Stomach smooth muscle (tissue), 2 donors: ENCODE measurements at regions not wholly inside any gene's neighbourhood (a gene's known extent, or its start where the extent isn't known, plus 50 kb on each side); places are given as distances from the start of the nearest gene placed in this dataset.
"Not testable (repeated sequence)": the region's sequence is repeated elsewhere in the genome, so short reads cannot be mapped to it uniquely, and the experiment has no call there.

Experiments used
- H3K27ac ChIP-seq: one replicate; pipeline ENCODE4 v1.7.0; 2013; ENCODE audit warnings: mild to moderate bottlenecking, low read length, inconsistent platforms
- H3K27me3 ChIP-seq, 2 donors: one replicate each; pipeline ENCODE4 v1.7.0; 2013; ENCODE audit warnings: low read length in 2 of 2; ENCODE audit not compliant: insufficient read depth in 2 of 2, control insufficient read depth in 1 of 2
- H3K36me3 ChIP-seq, 2 donors: one replicate each; pipeline ENCODE4 v1.7.0; 2013; ENCODE audit warnings: low read length in 2 of 2; ENCODE audit not compliant: control insufficient read depth in 2 of 2, insufficient read depth in 2 of 2
- H3K4me1 ChIP-seq: one replicate; pipeline ENCODE4 v1.7.0; 2013; ENCODE audit warnings: low read length; ENCODE audit not compliant: control insufficient read depth, insufficient read depth
- H3K4me3 ChIP-seq, 2 donors: one replicate each; pipeline ENCODE4 v1.7.0; 2013; ENCODE audit warnings: low read length in 2 of 2
- H3K9ac ChIP-seq, 2 donors: one replicate each; pipeline ENCODE4 v1.7.0; 2013; ENCODE audit warnings: low read length in 2 of 2, mild to moderate bottlenecking in 1 of 2
- H3K9me3 ChIP-seq, 2 donors: one replicate each; pipeline ENCODE4 v1.7.0; 2013; ENCODE audit warnings: low read length in 2 of 2; ENCODE audit not compliant: control insufficient read depth in 2 of 2
- donor health status: healthy.
- donor health status: Pancreatic carcinoma.

GRCh38 chr12:68984796-68985573, 52.0 kb upstream of the CPM start:
- no peak overlapping the region for H3K27ac ChIP-seq
- no peaks in the 10 kb centered on the region for H3K9me3 ChIP-seq
- H3K4me1 ChIP-seq, result no peaks in the 10 kb centered on the region
- H3K4me3 ChIP-seq, result no peak overlapping the region
- no peak overlapping the region for H3K9ac ChIP-seq
- H3K36me3 ChIP-seq, result no peaks in the 10 kb centered on the region
- no peaks in the 10 kb centered on the region for H3K27me3 ChIP-seq

DNA sequence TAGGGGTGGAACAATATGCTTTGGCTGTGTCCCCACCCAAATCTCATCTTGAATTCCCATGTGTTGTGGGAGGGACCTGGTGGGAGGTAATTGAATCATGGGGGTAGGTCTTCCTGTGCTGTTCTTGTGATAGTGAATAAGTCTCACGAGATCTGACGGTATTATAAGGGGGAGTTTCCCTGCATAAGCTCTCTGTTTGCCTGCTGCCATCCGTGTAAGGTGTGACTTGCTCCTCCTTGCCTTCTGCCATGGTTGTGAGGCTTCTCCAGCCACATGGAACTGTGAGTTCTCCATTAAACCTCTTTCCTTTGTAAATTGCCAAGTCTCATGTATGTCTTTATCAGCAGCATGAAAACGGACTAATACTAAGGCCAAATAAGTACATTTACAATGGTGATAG, 64.6 kb upstream of the CPM start:
- not testable (repeated sequence) for H3K4me3 ChIP-seq, H3K9ac ChIP-seq, H3K4me1 ChIP-seq, H3K27ac ChIP-seq, H3K9me3 ChIP-seq, H3K27me3 ChIP-seq, H3K36me3 ChIP-seq

- Histone ChIP-seq H3K9ac (no peak overlapping the region), H3K27ac (no peak overlapping the region), H3K27me3 (no peaks in the 10 kb centered on the region), H3K4me1 (no peaks in the 10 kb centered on the region), H3K4me3 (no peak overlapping the region), H3K36me3 (no peaks in the 10 kb centered on the region), H3K9me3 (no peaks in the 10 kb centered on the region)
Observed at GRCh38 chr12:68998041-68998440, 65.1 kb upstream of the CPM start.

DNA sequence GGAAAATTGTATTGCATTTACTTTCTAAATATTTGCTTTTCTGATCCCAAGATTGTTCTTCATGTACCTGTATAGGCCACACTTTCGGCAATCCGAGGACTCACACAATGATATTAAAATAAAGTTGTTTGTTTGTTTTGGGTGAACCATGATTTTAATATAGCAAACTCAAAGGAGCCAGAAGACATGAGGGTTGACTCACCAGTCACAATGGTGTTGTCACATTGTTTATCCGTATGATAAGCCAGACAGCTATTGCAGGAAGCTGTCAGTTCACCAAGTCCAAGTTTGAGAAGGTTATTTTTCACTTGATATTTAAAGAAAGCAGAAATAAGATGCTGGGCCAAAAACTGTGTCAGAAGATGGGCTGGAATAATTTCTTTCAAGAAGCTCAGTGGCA, 67.1 kb upstream of the CPM start:
- Histone ChIP-seq H3K9me3 (no peaks in the 10 kb centered on the region), H3K36me3 (no peaks in the 10 kb centered on the region), H3K27me3 (no peaks in the 10 kb centered on the region), H3K4me3 (no peak overlapping the region), H3K27ac (no peak overlapping the region), H3K9ac (no peak overlapping the region), H3K4me1 (no peaks in the 10 kb centered on the region)

DNA sequence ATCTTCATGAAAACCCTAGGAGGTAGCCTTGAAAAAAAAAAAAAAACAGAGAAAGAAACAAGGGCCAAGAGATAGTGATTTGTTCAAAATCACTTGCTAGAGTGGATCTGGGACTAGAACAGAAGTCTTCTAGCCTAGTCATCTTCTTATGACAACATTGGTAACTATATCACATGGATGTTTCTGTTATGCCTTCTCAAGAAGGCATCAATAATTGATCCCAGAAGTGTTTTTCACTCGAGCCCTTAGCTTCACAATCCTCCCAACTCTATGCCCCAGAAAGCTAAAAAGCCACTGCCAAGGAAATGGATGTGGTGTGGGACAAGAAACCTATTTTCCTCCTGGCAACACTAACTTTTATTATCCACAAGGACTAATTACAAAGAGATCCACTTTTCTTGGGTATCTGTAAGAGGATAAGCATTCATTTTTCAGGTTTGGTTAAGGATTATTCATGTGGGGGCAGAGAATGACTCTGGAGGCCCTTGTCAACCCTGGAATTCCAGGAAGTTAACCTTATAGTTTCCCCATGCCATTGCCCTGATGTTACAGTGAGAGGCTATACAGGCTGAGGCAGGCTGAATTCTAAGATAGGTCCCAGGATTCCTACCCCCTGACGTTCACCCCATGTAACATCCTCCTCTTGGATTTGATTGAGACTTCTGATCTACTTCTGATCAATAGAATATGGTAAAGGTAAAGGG, 67.7 kb upstream of the CPM start:
- no peak overlapping the region for H3K4me3 ChIP-seq
- no peaks in the 10 kb centered on the region for H3K4me1 ChIP-seq
- no peak overlapping the region for H3K9ac ChIP-seq
- H3K9me3 ChIP-seq, result no peaks in the 10 kb centered on the region
- no peaks in the 10 kb centered on the region for H3K27me3 ChIP-seq
- no peak overlapping the region for H3K27ac ChIP-seq
- no peaks in the 10 kb centered on the region for H3K36me3 ChIP-seq

DNA sequence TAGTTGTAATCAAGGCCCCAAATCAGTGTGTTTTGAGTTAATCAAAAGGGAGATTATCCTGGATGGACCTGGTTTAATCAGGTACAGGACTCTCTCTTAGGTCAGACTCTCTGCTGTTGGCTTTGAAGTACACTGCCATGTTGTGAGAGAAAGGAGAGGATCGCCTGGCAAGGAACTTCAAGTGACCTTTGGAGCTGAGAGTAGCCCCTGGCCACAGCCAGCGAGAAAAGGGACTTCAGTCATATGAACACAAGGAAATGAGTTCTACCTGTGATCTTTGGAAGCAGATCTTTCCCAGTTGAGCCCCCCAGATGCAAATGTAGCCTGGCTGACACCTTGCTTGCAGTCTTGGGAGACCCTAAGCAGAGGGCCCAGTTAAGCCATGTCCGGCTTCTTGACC, 68.3 kb upstream of the CPM start:
- Histone ChIP-seq H3K4me1 (no peaks in the 10 kb centered on the region), H3K9ac (no peak overlapping the region), H3K27me3 (no peaks in the 10 kb centered on the region), H3K9me3 (no peaks in the 10 kb centered on the region), H3K4me3 (no peak overlapping the region), H3K27ac (no peak overlapping the region), H3K36me3 (no peaks in the 10 kb centered on the region)

DNA sequence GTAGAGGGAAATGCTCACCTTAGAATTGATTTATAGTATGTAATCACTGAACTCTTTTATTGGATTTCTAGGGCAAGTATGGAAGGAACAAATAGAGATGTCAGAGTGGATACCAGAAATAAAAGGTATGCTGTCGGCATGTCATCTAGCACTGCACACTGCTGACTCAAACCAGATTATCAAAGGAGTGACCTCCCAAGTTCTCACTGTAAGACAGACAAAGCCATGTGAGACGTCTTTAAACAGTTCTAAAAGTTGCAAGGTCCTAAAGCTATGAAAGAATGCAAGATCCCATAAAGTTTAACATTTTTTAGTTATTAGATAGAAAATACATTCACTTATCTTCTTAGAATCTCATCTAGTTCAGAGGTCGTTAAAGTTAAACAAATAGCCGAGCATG, 70.0 kb upstream of the CPM start:
- H3K27me3 ChIP-seq, result no peaks in the 10 kb centered on the region
- H3K27ac ChIP-seq, result no peak overlapping the region
- H3K4me3 ChIP-seq, result no peak overlapping the region
- H3K9ac ChIP-seq, result no peak overlapping the region
- peaks cover 10% of the 10 kb centered on the region for H3K4me1 ChIP-seq
- no peaks in the 10 kb centered on the region for H3K9me3 ChIP-seq
- H3K36me3 ChIP-seq, result no peaks in the 10 kb centered on the region

GRCh38 chr12:69003991-69004390, 71.0 kb upstream of the CPM start:
- Histone ChIP-seq H3K9ac (no peak overlapping the region), H3K4me3 (no peak overlapping the region), H3K27me3 (no peaks in the 10 kb centered on the region), H3K36me3 (no peaks in the 10 kb centered on the region), H3K27ac (no peak overlapping the region), H3K9me3 (no peaks in the 10 kb centered on the region), H3K4me1 (peaks cover 16% of the 10 kb centered on the region)

- Histone ChIP-seq H3K36me3 (no peaks in the 10 kb centered on the region), H3K4me3 (peak overlapping the region; percentile 52 to 58), H3K27ac (peak overlapping the region; percentile 63), H3K27me3 (no peaks in the 10 kb centered on the region), H3K4me1 (peaks cover 16% of the 10 kb centered on the region), H3K9ac (peak overlapping the region; percentile 14 to 47), H3K9me3 (no peaks in the 10 kb centered on the region)
Observed at GRCh38 chr12:69007101-69007854, 74.3 kb upstream of the CPM start.

DNA sequence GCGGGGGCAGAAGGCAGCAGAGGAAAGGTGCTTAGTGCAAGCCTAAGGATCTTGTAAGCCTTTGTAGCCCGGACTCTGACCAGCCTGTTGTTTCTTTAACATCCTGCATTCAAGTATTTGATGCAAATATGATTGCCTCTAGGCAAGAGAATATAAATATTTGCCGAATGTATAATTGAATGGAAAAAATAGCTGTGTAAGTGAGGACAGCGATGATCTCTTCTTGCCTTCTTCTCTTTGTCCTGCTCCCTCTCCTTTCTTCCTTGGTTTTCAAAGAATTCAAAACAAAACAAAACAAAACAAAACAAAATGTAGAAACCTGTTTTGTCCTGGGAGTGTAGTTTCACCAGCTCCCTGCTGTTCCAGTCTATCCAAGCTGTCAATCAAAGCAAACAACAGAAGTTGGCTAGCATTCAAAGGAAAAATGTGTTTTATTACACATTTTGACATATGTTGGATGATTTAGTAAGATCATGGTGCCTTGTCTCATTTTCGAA, 74.9 kb upstream of the CPM start:
- Histone ChIP-seq H3K9me3 (no peaks in the 10 kb centered on the region), H3K36me3 (no peaks in the 10 kb centered on the region), H3K27ac (peak overlapping the region; percentile 63), H3K4me1 (peaks cover 16% of the 10 kb centered on the region), H3K27me3 (no peaks in the 10 kb centered on the region), H3K9ac (peak overlapping the region in 1 of 2 donors; percentile 24), H3K4me3 (peak overlapping the region; percentile 52 to 58)
